Hematopoietic multipotent progenitor cell treated with erythropoietin and hydrocortisone succinate and interleukin-3 and kit ligand, for 17 days (in vitro differentiated cells): ENCODE measurements at regions not wholly inside any gene's neighbourhood (a gene's known extent, or its start where the extent isn't known, plus 50 kb on each side); places are given as distances from the start of the nearest gene placed in this dataset.

Experiments used
- DNase-seq: peaks from one replicate; pipeline ENCODE4 v3.0.0-alpha.2; 2015; ENCODE audit warnings: low spot score

DNA sequence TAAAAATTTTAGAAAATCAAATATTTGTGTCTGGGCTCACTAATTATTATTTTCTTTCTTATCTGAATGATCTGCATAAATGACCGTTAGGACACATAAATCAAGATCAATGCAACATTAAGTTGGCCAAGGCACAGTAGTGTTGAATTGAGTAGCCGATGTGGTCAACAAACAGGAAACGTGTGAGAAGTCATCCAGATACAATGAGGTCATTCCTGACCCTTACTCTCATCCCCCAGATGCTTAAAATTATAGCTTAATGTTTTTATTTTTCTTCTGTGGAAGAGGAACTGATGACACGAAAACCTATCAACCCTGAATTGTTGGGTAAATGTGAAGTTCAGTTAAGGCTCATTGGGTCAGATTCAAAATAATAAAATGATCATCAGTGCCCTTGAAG is 222.9 kb downstream of the RFC3 start:
- DNase-seq: no peak

DNA sequence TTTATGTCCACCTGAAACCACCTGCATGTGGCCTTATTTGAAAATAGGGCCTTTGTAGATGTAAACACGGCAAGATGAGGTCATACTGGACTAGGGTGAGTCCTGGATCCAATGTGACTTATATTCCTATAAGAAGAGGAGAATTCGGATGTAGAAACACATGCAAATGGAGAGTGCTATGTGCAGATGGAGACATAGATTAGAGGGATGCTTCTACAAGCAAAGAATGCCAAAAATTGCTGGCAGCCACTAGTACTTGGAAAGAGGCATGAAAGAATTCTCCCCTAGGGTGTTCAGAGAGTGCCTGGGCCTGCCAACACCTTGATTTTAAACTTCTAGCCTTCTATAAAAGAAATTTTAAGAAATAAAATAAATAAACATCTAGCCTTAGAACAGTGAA is 226.1 kb downstream of the RFC3 start:
- no peak for DNase-seq

DNA sequence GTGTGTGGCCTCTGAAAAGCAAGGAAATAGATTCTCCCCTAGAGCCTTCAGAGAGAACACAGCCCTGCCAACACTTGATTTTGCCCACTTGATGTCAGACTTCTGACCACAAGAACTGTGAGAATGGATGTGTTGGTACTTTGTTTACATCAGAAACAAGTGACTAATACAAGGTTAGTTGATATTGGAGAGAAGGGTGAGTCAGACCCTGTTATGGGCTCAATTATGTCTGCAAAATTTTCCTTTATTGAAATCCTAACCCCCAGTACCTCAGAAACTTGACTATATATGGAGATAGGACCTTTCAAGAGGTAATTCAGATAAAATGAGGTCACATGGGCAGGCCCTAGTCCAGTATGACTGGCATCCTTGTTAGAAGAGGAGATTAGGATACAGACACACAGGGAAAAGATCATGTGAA is 226.7 kb downstream of the RFC3 start:
- no peak for DNase-seq

DNA sequence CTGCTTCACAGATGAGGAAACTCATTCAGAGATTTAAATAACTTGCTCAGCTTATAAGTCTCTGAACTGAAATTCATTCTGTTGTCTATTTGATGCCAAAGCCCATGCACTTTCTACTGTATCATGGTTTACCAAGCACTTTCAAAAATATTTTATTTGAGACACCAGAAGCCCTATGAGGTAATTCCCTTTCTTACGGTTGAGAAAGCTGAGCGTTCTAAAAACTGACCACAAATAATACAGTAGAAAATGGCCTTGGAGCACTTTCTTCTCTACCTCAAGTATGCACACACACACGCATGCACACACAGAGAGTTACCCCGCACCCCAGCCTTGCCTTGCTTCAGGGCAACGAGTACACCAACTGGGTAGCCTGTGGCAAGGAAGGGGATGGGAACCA is 228.5 kb downstream of the RFC3 start:
- DNase-seq: no peak

DNA sequence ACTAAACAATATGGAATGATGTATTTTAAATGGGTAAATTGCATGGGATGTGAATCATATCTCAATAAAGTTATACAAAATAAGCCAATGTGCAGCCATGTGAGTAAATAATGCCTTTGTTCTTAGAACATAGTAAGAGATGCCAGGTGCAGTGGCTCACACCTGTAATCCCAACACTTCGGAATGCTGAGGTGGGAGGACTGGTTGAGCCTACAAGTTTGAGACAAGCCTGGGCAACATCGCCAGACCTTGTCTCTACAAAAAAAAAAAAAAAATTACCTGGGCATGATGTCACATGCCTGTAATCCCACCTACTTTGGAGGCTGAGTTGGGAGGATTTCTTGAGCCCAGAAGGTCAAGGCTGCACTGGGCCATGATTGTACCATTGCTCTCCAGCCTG is 230.7 kb downstream of the RFC3 start:
- no peak for DNase-seq

DNA sequence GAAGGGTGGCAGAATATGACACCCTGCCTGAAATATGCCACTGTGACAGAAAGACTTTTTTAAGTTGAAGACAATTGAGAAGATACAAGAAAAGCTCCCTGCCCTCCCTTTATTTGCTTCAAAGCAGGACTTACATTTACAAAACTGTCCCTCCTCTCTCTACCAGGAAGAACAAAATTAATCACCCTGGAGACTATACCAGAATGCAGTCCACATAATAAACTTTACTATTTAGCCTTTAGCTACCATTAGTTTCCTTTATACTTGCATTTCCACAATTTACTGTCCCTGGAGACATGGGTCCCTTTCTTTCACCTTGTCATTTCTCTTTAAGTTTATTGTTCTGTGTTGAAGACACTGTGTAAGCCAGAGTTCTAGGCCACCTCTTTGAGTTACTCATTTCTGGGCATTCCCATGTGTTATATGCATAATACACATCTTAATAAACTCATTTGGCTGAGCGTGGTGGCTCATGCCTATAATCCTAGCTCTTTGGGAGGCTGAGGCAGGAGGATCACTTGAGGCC is 238.8 kb downstream of the RFC3 start:
- DNase-seq: no peak

DNA sequence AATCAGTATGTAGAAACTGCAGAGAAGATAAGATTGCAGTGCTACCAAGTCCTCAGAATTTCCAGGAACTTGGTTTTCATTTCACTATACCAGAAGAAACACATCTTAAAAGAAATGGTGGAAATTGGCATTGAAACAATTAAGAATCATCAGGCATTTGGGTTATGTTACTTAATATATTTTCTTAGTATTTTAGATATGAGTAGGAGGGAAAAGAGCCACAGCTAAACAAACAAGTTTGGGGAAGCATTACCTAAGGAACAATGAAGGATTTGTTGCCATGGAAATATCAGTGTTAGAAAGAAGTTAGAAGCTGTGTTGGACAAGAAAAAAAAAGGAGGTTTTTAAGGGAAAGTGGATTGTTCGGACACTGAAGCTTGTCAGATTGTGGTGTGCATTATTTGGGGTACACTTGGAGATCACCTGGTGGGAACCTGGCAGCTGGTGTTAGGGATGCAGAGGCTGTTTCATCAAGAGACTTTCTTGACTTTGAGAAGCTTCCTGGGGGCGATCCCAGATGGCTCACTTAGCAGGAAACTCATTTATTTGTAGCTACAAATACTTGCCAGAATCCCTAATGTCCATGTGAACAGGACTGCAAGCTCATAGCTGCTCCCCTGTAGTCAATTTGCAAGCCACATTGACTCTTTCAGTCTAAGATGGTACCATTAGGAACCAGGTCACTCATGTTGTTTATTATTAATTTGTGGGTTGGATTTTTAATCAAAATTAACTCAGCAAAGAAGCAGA is 246.7 kb downstream of the RFC3 start:
- no peak for DNase-seq

DNA sequence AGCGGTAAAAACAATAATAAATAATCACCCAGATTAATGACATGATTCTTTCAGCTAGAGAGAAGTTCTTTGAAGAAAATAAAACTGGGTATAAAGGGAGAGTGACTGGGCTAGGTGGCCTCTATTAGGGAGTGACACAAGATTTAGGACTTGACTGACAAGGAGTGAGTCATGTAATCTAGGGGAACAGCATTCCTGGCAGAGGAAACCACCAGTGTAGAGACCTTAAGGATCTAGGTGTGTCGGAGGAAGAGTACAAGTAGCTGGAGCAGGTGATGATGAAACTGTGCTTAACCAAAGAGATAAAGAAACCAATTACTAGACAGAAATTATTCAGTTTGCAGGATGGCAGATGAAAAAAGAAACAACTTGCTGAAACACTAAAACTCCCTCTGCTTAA is 248.0 kb downstream of the RFC3 start:
- DNase-seq: no peak

DNA sequence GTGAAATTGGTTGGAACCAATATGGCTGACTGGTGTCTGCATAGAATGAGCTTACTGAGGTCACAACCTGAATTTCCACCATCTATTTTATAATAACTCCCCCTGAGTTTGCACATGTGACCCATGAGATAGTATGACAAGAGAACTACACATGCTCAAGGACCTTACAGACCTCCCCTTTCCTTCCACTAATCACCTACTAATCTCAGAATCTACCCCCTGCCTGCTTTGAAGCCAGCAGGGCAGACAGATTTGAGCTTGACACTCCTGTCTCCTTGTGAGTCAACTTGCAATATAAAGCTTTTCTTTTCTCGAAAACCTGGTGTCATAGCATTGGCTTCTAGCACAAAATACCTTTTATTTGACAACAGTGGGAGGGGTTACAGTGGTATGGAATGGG is 248.4 kb downstream of the RFC3 start:
- no peak for DNase-seq

DNA sequence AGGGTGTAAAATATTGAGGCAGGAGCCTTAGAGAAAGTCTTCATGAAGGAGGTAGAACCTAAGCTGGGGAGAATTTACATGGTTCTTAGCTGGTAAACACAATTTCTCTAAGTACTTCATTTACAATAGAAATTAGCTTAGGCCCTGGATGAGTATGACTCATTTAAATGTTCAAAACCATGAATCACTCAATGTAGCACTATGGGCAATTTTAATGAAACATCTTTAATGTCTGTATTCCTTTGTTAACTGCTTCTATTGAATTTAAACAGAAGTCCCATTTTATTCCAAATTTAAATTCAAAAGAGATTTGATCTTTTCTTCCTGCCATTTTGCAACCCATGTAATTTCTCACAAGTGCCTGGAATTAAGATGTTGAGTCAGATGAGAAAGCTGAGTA is 252.1 kb downstream of the RFC3 start:
- no peak for DNase-seq

DNA sequence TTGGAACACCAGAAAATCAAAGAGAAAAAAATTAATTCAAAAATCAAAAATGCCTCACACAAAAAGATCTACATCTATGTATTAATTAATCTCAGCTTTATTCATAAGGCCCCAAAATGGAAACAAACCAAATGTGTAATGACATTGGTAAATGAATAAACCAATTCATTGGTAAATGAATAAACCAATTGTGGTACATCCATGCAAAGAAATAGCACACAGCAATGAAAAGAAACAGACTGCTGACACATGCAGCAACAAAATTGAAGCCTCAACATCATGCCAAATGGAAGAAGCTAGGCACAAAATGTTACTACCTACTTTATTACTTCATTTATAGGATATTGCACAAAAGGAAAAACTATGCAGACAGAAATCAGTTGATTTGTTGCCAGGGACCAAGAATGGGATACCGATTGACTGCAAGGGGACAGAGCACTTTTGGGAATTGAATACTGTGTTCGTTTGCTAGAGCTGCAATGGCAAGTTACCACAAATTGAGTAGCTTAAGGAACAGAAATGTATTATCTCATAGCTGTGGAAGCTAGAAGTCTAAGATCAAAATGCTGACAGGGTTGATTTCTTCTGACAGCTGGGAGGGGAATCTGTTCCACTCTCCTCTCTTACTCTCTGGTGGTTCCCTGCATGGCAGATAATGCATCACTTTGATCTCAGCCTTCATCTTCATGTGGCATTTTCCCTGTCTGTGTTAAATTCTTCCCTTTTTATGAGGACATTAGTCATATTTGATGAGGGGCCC is 252.8 kb downstream of the RFC3 start:
- DNase-seq: no peak

DNA sequence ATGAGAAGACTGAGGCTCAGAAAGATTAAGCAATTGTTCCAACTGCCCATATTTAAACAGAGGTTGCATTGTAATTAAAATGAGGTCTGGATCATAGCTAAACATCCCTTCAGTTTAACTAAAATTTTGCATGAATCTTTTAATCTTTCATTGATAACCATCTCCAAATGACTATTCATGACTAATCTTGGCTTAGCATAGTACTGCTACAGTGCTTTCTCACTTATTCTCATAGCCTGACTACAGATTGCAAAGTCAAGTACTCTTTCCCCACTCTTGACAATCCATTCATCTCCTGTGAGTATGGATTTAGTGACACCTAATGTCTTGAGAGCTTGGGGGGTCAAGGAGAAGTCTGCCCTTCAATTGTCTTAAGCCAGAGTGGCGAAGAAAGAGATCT is 258.4 kb downstream of the RFC3 start:
- no peak for DNase-seq

DNA sequence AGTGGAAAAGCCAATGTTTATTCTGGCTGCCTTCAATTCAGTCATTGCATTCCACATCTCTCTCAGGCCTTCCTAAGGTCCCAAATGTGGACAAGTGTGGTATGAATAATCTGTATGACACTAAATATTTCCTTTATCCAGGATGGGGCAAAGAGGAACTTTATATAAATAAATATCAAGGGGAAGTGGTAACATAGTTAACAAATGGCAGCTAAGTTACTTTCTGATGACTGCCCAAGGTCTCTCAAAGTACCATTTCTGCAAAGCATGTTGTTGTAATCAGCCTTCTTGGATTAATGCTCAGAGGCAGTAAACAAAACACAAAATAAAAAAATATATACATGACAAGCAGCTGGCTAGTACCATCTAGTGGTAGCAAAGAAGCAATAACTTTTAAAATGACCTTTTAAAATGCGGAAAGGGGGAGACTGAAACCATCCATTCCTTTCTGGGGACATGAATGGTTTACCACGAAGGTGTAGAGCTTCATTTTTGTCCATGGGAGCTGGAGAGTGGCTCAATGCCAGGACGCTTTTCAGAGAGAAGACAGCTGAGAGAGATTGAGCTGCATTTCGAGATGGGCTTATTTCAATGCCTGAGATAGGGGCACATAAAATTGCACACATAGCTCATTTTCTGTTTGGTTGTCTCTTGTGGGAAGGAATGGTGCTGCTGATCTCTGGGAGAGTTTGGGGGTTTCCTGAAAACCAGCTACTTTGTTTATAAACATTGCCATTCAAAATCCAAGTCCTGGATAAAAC is 259.2 kb downstream of the RFC3 start:
- DNase-seq: no peak

DNA sequence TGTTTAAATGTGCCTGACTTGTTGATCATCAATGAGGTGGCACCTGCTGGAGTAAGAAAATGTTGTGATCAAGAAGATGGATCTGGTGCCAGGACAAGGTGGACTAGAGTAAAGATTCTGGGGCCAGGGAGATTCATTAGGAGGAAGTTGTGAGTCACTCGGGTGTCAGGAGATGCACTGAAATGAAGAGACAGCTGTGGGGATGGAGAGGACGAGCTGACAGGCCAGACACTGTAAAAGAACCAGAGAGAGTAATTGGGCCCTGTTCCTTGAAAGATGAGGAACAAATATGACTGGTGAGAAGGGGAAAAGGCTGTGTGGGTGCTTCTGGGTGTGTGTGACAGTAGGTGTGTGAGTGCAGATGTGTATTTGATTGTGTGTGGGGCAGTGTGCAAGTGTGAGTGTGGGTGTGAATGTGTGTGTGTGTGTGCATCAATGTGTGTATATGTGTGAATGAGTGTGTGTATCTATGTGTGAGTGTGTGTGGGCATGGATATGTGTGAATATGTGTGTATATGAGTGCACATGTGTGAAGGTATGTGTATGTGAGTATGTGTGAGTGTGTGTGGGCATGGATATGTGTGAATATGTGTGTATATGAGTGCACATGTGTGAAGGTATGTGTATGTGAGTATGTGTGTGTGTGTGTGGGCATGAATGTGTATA is 260.5 kb downstream of the RFC3 start:
- DNase-seq: no peak

DNA sequence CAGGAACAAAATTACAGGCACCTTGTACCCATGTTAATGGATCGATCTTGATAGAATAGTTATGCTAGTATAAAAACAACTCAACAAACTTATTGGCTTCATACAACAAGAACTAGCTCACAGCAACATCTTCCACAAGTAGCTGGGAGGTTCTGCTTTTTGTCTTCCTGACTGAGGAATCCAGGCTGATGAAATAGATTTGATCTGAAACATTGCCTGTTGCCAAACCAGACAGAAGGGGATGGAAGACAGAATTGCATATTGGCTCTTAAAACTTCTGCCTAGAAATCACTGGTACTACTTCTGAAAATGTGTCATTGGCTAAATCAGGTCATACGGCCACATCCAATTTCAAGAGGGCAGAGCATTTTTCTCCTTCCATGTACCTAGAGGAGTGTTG is 267.3 kb downstream of the RFC3 start:
- no peak for DNase-seq

DNA sequence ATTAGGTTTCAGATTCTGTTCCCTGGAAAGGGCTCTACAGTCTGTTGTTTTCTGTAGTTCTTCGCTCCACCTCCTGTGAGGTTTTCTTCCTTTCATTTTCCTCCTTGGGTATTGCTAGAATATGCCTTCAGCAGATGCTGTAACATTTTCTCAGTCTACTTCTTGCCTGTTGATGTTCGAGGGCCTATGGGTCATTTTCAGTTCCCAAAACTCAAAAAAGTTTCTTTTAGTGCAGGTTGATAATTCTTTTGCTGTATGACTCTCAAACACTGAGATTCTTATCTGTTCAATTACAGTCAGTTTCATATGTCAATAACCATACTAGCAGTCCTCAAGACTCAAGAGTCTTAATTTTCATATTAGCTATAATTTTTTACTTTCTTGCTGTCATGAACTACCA is 268.3 kb downstream of the RFC3 start:
- DNase-seq: no peak

DNA sequence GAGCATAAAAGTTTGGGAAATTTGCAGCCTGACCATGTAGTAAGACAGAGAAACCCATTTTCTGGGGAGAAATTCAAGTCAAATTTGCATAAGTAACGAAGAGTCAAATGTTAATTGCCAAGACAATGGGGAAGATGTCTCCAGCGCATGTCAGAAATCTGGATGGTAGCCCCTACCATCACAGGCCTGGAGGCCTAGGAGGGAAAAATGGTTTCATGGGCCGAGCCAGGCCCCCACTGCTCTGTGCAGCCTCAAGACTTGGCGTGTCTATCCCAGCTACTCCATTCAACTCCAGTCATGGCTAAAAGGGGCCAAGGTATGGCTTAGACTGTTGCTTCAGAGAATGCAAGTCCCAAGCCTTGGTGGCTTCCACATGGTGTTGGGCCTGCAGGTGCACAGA is 269.8 kb downstream of the RFC3 start:
- DNase-seq: no peak

DNA sequence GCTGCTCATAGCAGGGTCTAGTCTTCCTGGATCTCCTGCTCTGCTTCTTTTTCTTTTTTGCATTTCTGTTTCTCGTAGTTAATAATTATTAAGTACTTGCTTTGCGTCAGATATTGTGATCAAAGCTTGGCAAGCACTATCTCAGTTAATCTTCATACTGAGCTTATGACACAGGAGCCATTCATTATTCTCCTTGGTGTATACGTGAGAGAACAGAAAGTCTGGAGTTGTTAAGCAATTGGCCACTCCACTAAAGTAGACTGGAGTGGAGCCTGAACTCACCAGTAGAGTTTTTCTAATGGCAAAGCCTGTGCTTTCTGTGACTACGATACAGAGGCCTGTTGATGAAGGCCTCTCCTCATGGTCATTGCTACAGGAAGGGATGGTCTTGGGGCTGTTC is 285.9 kb downstream of the RFC3 start:
- no peak for DNase-seq

DNA sequence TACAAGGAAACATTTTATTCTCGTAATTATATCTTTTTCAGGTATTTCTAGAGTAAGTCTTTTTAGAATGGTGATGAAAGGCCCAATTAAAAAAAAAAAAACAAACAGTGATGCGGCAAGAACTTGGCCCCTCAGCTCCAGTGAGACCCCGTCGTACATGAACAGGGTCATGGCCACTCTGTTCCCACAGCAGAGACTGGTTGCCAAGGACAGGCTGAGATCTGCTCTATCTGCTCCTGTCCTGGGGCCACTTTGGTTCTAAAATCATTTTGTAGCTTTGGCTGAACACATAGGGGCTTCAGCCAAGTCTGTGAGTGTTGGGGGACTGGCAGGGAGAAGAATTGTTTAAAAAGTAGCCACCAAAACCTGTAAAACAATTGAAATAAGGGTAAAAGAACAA is 286.9 kb downstream of the RFC3 start:
- no peak for DNase-seq

DNA sequence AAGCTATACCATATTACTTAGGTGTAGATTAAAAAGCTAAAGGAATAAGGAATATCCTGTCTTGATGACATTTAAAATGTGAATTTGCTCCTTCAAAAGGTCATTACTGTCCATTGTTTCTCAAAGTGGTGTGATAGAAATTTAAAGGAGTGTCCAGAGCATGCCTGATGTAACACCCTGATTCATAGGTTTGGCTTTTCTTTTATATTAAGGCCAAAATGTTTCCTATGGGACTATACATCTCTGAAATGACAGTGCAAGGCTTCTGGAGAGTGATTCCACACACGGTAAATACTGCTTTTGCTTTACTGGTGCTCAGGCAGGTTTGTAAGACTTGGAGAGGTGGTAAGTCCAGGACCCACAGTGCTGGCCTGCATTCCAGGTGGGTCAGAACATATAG is 289.9 kb downstream of the RFC3 start:
- DNase-seq: no peak

DNA sequence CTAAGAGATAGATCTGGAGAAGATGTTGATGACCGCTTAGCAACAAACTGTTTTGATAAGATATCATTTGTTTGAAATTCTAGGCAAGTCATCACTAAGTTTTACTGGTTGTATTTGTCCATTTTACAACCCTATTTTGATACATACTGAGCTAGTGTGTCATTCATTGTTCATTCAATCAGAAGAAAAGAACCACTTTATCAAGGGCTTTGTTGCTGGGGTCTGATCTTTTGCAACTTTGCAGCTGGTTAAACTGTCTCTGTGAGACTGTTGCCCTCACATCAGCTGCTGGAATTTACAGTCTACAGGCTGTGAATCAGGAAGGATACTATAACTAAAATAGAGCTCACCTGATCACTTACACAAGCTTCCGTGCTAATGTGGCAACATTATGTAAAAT is 290.5 kb downstream of the RFC3 start:
- no peak for DNase-seq

DNA sequence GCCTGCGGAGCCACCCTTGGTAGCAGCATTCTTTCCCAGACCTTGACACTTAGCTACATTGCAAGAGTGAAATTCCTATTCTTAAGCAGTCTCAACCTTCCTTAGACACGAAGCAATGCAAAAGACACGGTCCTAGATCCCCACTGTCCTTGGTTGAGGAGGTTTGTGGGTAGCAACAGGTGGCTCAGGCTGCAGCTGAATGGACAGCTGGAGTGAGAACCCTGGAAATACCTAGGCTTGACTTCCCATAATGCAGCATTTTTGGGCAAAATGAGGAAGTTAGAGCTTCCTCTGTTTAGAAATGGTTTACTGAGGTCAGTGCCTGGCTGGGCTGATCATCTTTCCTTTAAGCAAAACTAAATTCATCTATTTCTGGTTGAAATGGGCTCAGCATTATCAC is 296.6 kb downstream of the RFC3 start:
- DNase-seq: no peak
